SU-DHL-6 (cell line): ENCODE measurements at regions not wholly inside any gene's neighbourhood (a gene's known extent, or its start where the extent isn't known, plus 50 kb on each side); places are given as distances from the start of the nearest gene placed in this dataset.

Experiments
- CTCF ChIP-seq: fragments of 200-600 bp; sonication (generic); IDR thresholded peaks from one replicate; pipeline ENCODE4 v1.5.1; 2017; ENCODE audit warnings: antibody characterized with exemption, mild to moderate bottlenecking, low read length, moderate library complexity; ENCODE audit not compliant: insufficient read depth, poor library complexity, severe bottlenecking
- EZH2phosphoT487 ChIP-seq: fragments of 200-600 bp; sonication (generic), shearing (Covaris generic); conservative IDR thresholded peaks from 2 replicates; pipeline ENCODE4 v1.6.1; 2018; ENCODE audit warnings: mild to moderate bottlenecking, antibody characterized with exemption, low read length, moderate library complexity, mixed read lengths

DNA sequence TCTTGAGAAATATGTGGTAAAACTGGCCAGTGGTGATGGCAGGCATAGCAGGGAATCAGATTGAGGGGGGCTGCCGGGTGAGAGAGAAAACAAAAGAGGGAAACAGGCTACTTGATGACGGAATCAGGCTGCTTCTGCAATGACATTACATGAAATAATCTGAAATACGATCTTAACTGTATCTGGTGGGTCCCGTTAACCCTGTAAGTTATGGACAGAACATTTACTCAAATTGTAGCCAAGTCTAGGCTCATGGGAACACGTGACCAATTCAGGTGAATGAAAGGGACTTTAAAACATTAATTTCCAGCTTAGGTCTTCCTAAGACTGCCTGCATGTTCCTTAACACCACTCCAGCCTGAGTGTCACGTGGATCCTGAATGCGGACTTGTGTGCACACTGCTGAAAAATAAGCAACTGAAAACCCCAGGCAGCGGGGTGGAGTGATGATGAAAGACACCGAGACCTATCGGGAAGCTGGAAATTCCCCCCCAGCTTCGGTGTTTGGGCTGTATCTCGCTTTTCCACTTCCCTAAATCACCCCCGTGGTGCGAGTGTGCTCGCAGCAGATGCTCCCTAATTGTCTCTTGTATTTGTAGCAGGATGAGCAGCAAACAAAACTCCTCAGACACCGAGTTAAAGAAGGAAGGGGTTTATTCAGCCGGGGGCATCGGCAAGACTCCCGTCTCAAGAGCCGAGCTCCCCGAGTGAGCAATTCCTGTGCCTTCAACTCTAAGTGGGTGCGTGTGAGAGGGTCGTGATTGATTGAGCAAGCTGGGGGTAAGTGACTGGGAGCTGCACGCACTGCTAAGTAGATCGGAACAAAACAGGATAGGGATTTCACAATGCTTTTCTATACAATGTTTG, 145.0 kb upstream of the GRK3 start:
- TF ChIP-seq CTCF (no peak), EZH2phosphoT487 (no peak)
